GM18499 (cell line): ENCODE measurements at regions not wholly inside any gene's neighbourhood (a gene's known extent, or its start where the extent isn't known, plus 50 kb on each side); places are given as distances from the start of the nearest gene placed in this dataset.
"Not testable (repeated sequence)": the region's sequence is repeated elsewhere in the genome, so short reads cannot be mapped to it uniquely, and the experiment has no call there.

Experiments used
- ATAC-seq: cut with Tn5 transposase; IDR thresholded peaks from one replicate; pipeline ENCODE4 v1.9.1; 2021; ENCODE audit warnings: moderate number of reproducible peaks; ENCODE audit not compliant: insufficient read depth, unreplicated experiment

DNA sequence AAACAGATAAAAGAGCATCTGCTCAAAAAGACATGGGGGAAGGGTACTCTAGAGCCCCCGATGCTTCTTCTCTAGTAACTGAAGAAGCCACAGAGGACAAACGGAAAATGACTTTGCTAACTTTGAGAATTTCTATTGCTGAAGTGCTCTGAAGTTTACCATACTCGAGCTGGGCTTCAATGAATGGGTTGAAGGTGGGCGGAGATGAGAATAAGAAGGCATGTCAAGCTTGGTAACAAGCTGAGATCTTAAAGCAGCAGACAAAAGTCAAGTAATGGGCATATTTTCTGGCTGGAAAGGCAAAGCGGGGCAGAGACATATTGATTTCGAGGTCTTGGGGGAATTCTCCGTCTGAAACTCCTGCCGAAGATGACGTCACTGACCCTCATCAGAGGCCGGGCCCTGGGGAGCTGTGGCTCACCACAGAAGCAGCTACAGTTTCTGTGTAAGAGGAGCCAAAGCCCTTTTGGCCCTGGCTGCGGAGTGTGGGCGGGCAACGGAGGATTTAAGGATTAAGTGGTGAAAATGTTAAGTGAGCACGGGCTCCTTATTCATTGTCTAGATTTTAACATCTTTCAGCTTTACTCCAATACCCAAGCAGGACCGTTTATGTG is 115.8 kb upstream of the SLIT3 start:
- ATAC-seq: peak; percentile 95

GRCh38 chr5:169415948-169416347 is 115.0 kb upstream of the SLIT3 start:
- no peak for ATAC-seq

GRCh38 chr5:169415371-169415770 is 114.4 kb upstream of the SLIT3 start:
- ATAC-seq: no peak

DNA sequence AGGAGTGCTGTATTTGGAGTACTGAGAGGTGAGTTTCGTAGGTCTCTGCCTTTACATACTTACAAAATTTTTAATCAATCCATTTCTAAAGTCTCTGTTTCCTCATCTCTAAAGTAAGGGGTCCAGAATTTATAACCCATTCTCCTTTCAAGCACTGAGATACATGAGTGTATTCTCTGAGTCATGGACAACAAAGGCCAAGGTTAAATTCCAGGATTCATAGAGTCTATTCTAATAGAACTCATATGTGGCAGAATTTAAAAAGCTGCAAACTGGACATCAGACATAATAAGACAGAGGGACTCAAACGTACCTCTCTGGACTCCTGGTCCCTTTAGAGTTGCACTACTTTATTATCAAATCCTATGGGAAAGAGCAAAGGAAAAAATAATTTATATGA is 112.5 kb upstream of the SLIT3 start:
- no peak for ATAC-seq

- ATAC-seq: no peak
Observed at GRCh38 chr5:169412831-169413230, 111.9 kb upstream of the SLIT3 start.

- ATAC-seq: no peak
Observed at GRCh38 chr5:169411786-169412430, 111.0 kb upstream of the SLIT3 start.

- no peak for ATAC-seq
Observed at GRCh38 chr5:169410996-169411783, 110.3 kb upstream of the SLIT3 start.

- no peak for ATAC-seq
Observed at GRCh38 chr5:169408731-169409130, 107.8 kb upstream of the SLIT3 start.

DNA sequence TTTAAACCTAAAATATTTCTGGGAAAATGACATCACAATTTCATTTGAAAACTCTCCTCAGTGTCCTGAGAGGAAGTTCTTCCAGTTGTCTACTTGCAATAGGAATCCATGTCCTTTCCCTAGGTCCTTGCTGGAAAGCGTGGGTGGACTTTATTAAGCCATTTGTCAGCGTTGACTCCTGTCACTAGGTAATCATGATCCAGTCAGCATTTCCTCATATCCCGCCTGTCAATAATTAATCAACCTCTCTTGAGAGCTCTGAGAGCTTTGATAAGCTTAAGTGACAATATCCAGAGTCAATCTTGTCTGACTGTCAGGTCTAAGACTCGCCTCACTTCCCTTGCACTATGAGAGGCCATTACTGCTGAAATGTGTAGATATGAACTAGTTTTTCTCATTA is 107.2 kb upstream of the SLIT3 start:
- no peak for ATAC-seq

DNA sequence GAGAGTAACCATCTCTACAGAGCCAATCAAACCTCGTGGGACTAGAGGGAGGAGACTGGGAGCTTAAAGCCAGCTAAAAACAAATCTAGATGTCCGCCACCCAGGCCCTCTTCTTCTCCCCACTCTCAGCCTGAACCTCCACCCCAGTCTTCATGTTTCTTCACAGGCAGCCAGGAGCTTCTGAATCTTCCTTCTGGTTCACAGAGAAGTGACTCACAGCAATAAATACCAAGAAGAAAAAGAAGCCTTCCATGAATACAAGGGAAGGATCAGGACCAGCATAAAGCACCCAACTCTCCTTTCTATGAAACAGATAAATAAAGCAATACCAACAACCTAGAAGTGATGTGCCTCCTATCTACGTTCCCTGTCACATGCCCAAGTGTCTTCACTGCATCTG is 103.3 kb upstream of the SLIT3 start:
- ATAC-seq: no peak

DNA sequence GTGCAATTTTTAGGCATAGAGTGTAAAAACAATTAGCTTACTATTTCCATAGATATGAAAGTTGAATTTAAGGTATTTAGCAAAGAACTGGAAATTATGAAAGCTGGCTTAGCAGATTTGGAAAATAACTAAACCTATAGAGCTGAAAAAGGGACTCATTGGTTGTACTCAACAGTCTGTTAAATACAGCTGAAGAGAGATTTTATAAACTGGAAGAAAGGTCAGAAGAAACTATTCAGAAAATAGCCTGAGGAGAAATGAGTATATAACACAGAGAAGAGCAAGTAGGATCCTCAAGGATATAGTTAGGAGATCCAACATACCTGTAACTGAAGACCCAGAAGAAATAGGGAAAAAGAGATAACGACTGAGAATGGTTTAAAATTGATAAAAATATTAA is 97.6 kb upstream of the SLIT3 start:
- no peak for ATAC-seq

DNA sequence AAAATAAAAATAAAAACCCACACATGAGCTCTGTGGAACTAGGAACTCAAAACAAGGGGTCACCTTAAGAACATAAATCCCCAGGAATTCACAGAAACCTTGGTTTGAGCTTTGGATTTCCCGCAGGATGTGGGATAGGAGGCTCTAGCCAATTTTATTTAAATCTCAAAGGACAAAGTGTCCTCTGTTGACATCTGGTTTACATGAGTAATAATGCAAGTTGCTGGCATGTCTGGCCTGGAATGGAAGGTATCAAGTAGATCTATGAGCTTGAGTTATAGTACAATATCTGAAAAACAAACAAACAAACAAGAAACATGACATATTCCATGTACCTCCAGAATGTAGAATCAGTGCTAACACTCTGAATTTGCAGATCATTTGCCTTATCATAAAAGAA is 94.2 kb upstream of the SLIT3 start:
- no peak for ATAC-seq

DNA sequence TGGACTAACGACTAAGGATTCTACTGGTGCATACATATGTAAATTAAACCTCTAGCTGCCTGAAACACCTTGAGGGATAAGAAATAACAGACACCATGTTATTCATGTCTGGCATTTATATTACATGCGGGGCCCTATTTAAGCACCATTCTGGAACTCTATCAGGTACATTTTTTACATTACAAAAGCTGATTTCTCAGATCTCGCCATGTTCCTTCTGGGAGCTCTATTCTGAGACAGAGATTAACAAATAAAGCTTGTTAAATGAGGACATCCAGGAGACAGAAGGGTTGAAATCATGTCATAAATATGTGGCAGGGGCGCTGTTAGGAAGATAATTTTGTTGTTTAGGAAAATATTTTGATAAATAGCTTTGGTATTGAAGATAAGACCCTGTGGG is 93.4 kb upstream of the SLIT3 start:
- ATAC-seq: no peak

- no peak for ATAC-seq
Observed at GRCh38 chr5:169393907-169394306, 93.0 kb upstream of the SLIT3 start.

- no peak for ATAC-seq
Observed at GRCh38 chr5:169390265-169390664, 89.3 kb upstream of the SLIT3 start.

- ATAC-seq: no peak
Observed at GRCh38 chr5:169389318-169389717, 88.4 kb upstream of the SLIT3 start.

DNA sequence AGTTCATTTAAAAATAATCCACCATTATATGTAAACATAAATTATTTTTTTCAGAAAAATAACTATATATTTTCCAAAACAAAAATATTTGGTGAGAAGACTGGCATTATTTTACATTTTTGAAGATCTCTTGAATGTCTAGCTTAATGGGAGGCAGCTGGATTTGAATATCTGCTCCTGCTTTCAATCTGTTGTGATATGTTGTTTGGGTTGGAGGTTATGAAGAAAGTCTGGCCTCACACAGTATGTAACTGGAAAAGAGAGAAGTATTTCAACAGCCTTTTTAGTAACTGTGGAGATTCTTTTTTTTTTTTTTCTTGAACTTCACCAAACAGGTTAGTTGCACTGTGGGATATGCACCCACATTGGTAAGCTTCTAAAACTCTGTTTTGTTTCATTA is 84.7 kb upstream of the SLIT3 start:
- ATAC-seq: no peak

GRCh38 chr5:169384661-169385060 is 83.7 kb upstream of the SLIT3 start:
- no peak for ATAC-seq

GRCh38 chr5:169374761-169375160 is 73.8 kb upstream of the SLIT3 start:
- no peak for ATAC-seq

DNA sequence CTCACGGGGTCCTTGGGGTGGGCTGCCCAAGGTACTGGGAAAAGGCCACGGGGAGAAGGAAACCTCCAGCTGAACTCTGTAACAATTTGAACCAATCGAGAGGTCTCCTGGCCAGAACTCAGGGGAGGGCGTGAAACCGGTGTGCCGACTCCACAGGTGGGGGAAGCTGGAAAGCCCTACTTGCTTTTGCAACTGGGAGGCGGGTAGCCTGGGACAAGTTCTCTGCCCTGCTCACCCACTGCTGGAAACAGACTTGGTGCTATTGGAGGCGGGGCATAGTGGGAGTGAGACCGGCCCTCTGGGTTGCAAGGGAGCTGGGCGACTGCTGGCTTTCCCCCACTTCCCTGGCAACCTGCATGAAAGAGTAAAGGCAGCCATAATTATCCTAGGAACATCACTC is 73.2 kb upstream of the SLIT3 start:
- ATAC-seq: no peak

DNA sequence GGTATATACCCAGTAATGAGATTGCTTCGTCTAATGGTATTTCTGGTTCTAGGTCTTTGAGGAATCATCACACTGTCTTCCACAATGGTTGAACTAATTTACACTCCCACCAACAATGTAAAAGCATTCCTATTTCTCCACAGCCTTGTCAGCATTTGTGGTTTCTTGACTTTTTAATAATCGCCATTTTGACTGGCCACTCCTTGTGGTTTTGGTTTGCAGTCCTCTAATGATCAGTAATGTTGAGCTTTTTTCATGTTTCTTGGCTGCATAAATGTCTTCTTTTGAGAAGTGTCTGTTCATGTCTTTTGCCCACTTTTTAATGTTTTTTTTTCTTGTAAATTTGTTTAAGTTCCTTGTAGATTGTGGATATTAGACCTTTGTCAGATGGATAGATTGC is 70.9 kb upstream of the SLIT3 start:
- not testable (repeated sequence) for ATAC-seq

DNA sequence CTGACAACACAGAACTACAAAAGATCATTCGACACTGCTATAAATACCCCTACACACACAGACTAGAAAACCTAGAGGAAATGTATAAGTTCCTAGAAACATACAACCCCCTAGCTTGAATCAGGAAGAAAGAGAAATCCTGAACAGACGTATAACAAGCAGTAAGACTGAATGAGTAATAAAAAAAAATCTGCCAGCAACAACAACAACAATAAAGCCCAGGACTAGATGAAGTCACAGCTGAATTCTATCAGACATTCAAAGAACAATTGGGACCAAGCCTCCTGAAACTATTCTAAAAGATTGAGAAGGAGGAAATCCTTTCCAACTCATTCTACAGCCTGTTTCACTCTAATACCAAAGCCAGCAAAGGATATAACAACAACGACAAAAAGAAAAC is 68.2 kb upstream of the SLIT3 start:
- ATAC-seq: no peak
